ENCODE measurements at regions not wholly inside any gene's neighbourhood (a gene's known extent, or its start where the extent isn't known, plus 50 kb on each side); places are given as distances from the start of the nearest gene placed in this dataset.

GRCh38 chr12:59164991-59165718 lies 244.9 kb upstream of the LRIG3 start:
- Histone ChIP-seq H3K27ac (ENCODE audit: low read depth, low read length, poor library complexity, severe bottlenecking) (no peak overlapping the region), H3K79me2 (ENCODE audit: insufficient read depth, low read depth, low read length) (no peaks in the 10 kb centered on the region), H3K4me2 (ENCODE audit: low read length) (no peak overlapping the region), H3K36me3 (ENCODE audit: insufficient read depth, low read length) (no peaks in the 10 kb centered on the region), H3K4me1 (ENCODE audit: insufficient read depth, low read length, poor library complexity, severe bottlenecking) (no peaks in the 10 kb centered on the region), H4K20me1 (ENCODE audit: insufficient read depth, low read length) (no peaks in the 10 kb centered on the region), H3K4me3 (ENCODE audit: low read depth, low read length, poor library complexity, severe bottlenecking) (no peak overlapping the region), H2AFZ (ENCODE audit: low read length) (no peak overlapping the region), H3K9me3 (ENCODE audit: low read length) (no peaks in the 10 kb centered on the region), H3K9me2 (ENCODE audit: insufficient read depth, low read length) (no peaks in the 10 kb centered on the region)
- CTCF ChIA-PET (ENCODE audit: unreplicated experiment) = interaction anchor here (0.7 kb wide), 1 partner anchor 52 kb away, joined by 3 read pairs; no protein-coding TSS in a partner anchor
- POLR2A ChIA-PET = interaction anchor here (0.7 kb wide), 1 partner anchor 683 kb away, joined by 3 read pairs; no protein-coding TSS in a partner anchor
- no TSS peak for BruUV-seq (replicated peaks)
- intact Hi-C loops (cut with micrococcal nuclease; ENCODE audit: unreplicated experiment) = loop anchor here (10.0 kb wide), 1 partner anchor 1180 kb away; no protein-coding TSS in a partner anchor
- peak; percentile 40 for DNase-seq (ENCODE audit: low spot score)
- TF ChIP-seq EZH2phosphoT487 (IDR thresholded peaks at IDR 0.05; ENCODE audit: borderline replicate concordance, low read depth, low read length) (no peak), CTCF (conservative IDR thresholded peaks at IDR 0.05; ENCODE audit: low read length) (peak; percentile 90)

- H3K36me3 ChIP-seq (ENCODE audit: insufficient read depth, low read length) = no peaks in the 10 kb centered on the region
- BruUV-seq (replicated peaks) = no TSS peak
- no peak overlapping the region for H3K4me2 ChIP-seq (ENCODE audit: low read length)
- CTCF ChIA-PET (ENCODE audit: unreplicated experiment) = interaction anchor here (0.6 to 0.7 kb wide), 2 partner anchors 51 to 613 kb away, joined by 3 read pairs; no protein-coding TSS in a partner anchor
- H4K20me1 ChIP-seq (ENCODE audit: insufficient read depth, low read length) = no peaks in the 10 kb centered on the region
- TF ChIP-seq EZH2phosphoT487 (IDR thresholded peaks at IDR 0.05; ENCODE audit: borderline replicate concordance, low read depth, low read length) (no peak), CTCF (conservative IDR thresholded peaks at IDR 0.05; ENCODE audit: low read length) (no peak)
- no peak overlapping the region for H3K4me3 ChIP-seq (ENCODE audit: low read depth, low read length, poor library complexity, severe bottlenecking)
- DNase-seq (ENCODE audit: low spot score) = no peak
- POLR2A ChIA-PET = no interaction called here
- H2AFZ ChIP-seq (ENCODE audit: low read length) = no peak overlapping the region
- no peaks in the 10 kb centered on the region for H3K79me2 ChIP-seq (ENCODE audit: insufficient read depth, low read depth, low read length)
- H3K9me2 ChIP-seq (ENCODE audit: insufficient read depth, low read length) = no peaks in the 10 kb centered on the region
- no peak overlapping the region for H3K27ac ChIP-seq (ENCODE audit: low read depth, low read length, poor library complexity, severe bottlenecking)
- no peaks in the 10 kb centered on the region for H3K9me3 ChIP-seq (ENCODE audit: low read length)
- no peaks in the 10 kb centered on the region for H3K4me1 ChIP-seq (ENCODE audit: insufficient read depth, low read length, poor library complexity, severe bottlenecking)
- intact Hi-C loops (cut with micrococcal nuclease; ENCODE audit: unreplicated experiment) = loop anchor here (10.0 kb wide), 1 partner anchor 1179 kb away; no protein-coding TSS in a partner anchor
These were observed 243.9 kb upstream of the LRIG3 start for GRCh38 chr12:59164226-59164625.

GRCh38 chr12:59158681-59159080 lies 238.4 kb upstream of the LRIG3 start:
- H2AFZ ChIP-seq (ENCODE audit: low read length) = no peak overlapping the region
- H3K4me1 ChIP-seq (ENCODE audit: insufficient read depth, low read length, poor library complexity, severe bottlenecking) = no peaks in the 10 kb centered on the region
- BruUV-seq (replicated peaks) = no TSS peak
- H3K36me3 ChIP-seq (ENCODE audit: insufficient read depth, low read length) = no peaks in the 10 kb centered on the region
- no peaks in the 10 kb centered on the region for H3K79me2 ChIP-seq (ENCODE audit: insufficient read depth, low read depth, low read length)
- H3K9me2 ChIP-seq (ENCODE audit: insufficient read depth, low read length) = no peaks in the 10 kb centered on the region
- no peak overlapping the region for H3K4me3 ChIP-seq (ENCODE audit: low read depth, low read length, poor library complexity, severe bottlenecking)
- H4K20me1 ChIP-seq (ENCODE audit: insufficient read depth, low read length) = no peaks in the 10 kb centered on the region
- ChIA-PET POLR2A (no interaction called here), CTCF (ENCODE audit: unreplicated experiment) (no interaction called here)
- H3K27ac ChIP-seq (ENCODE audit: low read depth, low read length, poor library complexity, severe bottlenecking) = no peak overlapping the region
- no peak for DNase-seq (ENCODE audit: low spot score)
- no peaks in the 10 kb centered on the region for H3K9me3 ChIP-seq (ENCODE audit: low read length)
- no peak overlapping the region for H3K4me2 ChIP-seq (ENCODE audit: low read length)
- no peak for TF ChIP-seq CTCF (conservative IDR thresholded peaks at IDR 0.05; ENCODE audit: low read length)
- TF ChIP-seq EZH2phosphoT487 (IDR thresholded peaks at IDR 0.05; ENCODE audit: borderline replicate concordance, low read depth, low read length) = no peak
- intact Hi-C loops (cut with micrococcal nuclease; ENCODE audit: unreplicated experiment) = no loop called here
